ENCODE measurements at regions not wholly inside any gene's neighbourhood (a gene's known extent, or its start where the extent isn't known, plus 50 kb on each side); places are given as distances from the start of the nearest gene placed in this dataset.

- TF ChIP-seq REST (IDR thresholded peaks at IDR 0.05; ENCODE audit: unreplicated experiment) (no peak), STAT1 (IDR thresholded peaks at IDR 0.05; ENCODE audit: unreplicated experiment) (no peak)
Observed at GRCh38 chr5:144896473-144896872, 725.8 kb downstream of the KCTD16 start (continued).

- Histone ChIP-seq H3K79me2 (replicated peaks; ENCODE audit: insufficient read depth) (no peaks in the 10 kb centered on the region), H3K9me2 (ENCODE audit: insufficient read depth) (0 out of 2 replicates have a peak, but pooled peaks cover 7% of the 10 kb centered on the region), H3K36me3 (ENCODE audit: insufficient read depth) (no peaks in the 10 kb centered on the region), H3K4me1 (ENCODE audit: insufficient read depth) (no peaks in the 10 kb centered on the region), H3F3A (replicated peaks; ENCODE audit: low read depth) (no peaks in the 10 kb centered on the region), H3K4me2 (no peak overlapping the region), H3K4me3 (no peak overlapping the region), H4K20me1 (replicated peaks; ENCODE audit: insufficient read depth) (no peaks in the 10 kb centered on the region), H2AFZ (no peak overlapping the region), H3K27ac (ENCODE audit: low read depth) (no peak overlapping the region), H3K27me3 (ENCODE audit: insufficient read depth) (no peaks in the 10 kb centered on the region)
- no peaks in the 10 kb centered on the region for H3K36me3 Mint-ChIP-seq (ENCODE audit: low read depth)
- TF ChIP-seq JUNB (IDR thresholded peaks at IDR 0.05; ENCODE audit: unreplicated experiment) (no peak), REST (IDR thresholded peaks at IDR 0.05; ENCODE audit: unreplicated experiment) (no peak), NANOG (IDR thresholded peaks at IDR 0.05; ENCODE audit: borderline replicate concordance) (no peak), CREB1 (CRISPR knock-in tag; IDR thresholded peaks at IDR 0.05; ENCODE audit: low read depth) (no peak), STAT1 (IDR thresholded peaks at IDR 0.05; ENCODE audit: unreplicated experiment) (no peak), ZNF331 (CRISPR knock-in tag; IDR thresholded peaks at IDR 0.05; ENCODE audit: low read depth) (no peak), ZNF114 (CRISPR knock-in tag; IDR thresholded peaks at IDR 0.05) (no peak), EZH2phosphoT487 (IDR thresholded peaks at IDR 0.05; ENCODE audit: unreplicated experiment) (no peak), POLR2AphosphoS5 (IDR thresholded peaks at IDR 0.05; ENCODE audit: low read depth) (no peak), CTCF (conservative IDR thresholded peaks at IDR 0.05; ENCODE audit: low read depth in 2 of 2) (no peak), EZH2 (IDR thresholded peaks at IDR 0.05; ENCODE audit: low read depth, unreplicated experiment) (no peak)
- TF ChIP-seq, protein P1, sequence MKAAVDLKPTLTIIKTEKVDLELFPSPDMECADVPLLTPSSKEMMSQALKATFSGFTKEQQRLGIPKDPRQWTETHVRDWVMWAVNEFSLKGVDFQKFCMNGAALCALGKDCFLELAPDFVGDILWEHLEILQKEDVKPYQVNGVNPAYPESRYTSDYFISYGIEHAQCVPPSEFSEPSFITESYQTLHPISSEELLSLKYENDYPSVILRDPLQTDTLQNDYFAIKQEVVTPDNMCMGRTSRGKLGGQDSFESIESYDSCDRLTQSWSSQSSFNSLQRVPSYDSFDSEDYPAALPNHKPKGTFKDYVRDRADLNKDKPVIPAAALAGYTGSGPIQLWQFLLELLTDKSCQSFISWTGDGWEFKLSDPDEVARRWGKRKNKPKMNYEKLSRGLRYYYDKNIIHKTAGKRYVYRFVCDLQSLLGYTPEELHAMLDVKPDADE (IDR thresholded peaks at IDR 0.05): no peak
- H3K9me3 Mint-ChIP-seq: peaks cover 5% of the 10 kb centered on the region; the same call in 1 of the 3 replicates
- ATAC-seq (no peak), DNase-seq (ENCODE audit: low spot score) (no peak)
- no peaks in the 10 kb centered on the region for H3K27me3 Mint-ChIP-seq (ENCODE audit: insufficient read depth, low read depth, poor library complexity)
- H3K4me1 Mint-ChIP-seq: no peaks in the 10 kb centered on the region
- no peak overlapping the region for H3K27ac Mint-ChIP-seq
- no peak overlapping the region for H3K4me3 Mint-ChIP-seq
Observed at GRCh38 chr5:144886668-144887067, 716.0 kb downstream of the KCTD16 start.

Data from GM23338 (cell line).